OCI-LY1 (cell line): ENCODE measurements at regions not wholly inside any gene's neighbourhood (a gene's known extent, or its start where the extent isn't known, plus 50 kb on each side); places are given as distances from the start of the nearest gene placed in this dataset.

Source experiments
- H2AFZ ChIP-seq: fragments of 200-600 bp; sonication (generic), shearing (Covaris generic); 2 replicates; pipeline ENCODE4 v1.6.0; 2014; ENCODE audit warnings: antibody characterized with exemption, mild to moderate bottlenecking, low read length
- H3F3A ChIP-seq: fragments of 200-600 bp; sonication (generic), shearing (Covaris generic); 2 replicates; pipeline ENCODE4 v1.6.0; 2014; ENCODE audit warnings: mild to moderate bottlenecking, antibody characterized with exemption, low read length, moderate library complexity; ENCODE audit not compliant: insufficient read depth
- H3K27ac ChIP-seq: fragments of 200-600 bp; sonication (generic); 2 replicates; pipeline ENCODE4 v1.5.1; 2014; ENCODE audit warnings: low read length, mixed run types, mild to moderate bottlenecking, low read depth; ENCODE audit not compliant: poor library complexity, severe bottlenecking
- H3K27me3 ChIP-seq: fragments of 200-600 bp; sonication (generic); 2 replicates; pipeline ENCODE4 v1.6.0; 2014; ENCODE audit warnings: antibody characterized with exemption, mild to moderate bottlenecking, low read length, moderate library complexity; ENCODE audit not compliant: insufficient read depth
- H3K36me3 ChIP-seq: fragments of 200-600 bp; sonication (generic); 2 replicates; pipeline ENCODE4 v1.6.1; 2014; ENCODE audit warnings: mild to moderate bottlenecking, antibody characterized with exemption, low read length, moderate library complexity, mixed read lengths; ENCODE audit not compliant: insufficient read depth
- H3K4me1 ChIP-seq: fragments of 200-600 bp; sonication (generic); 2 replicates; pipeline ENCODE4 v1.5.1; 2014; ENCODE audit warnings: mild to moderate bottlenecking, low read length, moderate library complexity; ENCODE audit not compliant: insufficient read depth, severe bottlenecking
- H3K4me2 ChIP-seq: fragments of 200-600 bp; sonication (generic), shearing (Covaris generic); 2 replicates; pipeline ENCODE4 v1.6.1; 2014; ENCODE audit warnings: low read length
- H3K4me3 ChIP-seq: fragments of 200-600 bp; sonication (generic); 2 replicates; pipeline ENCODE4 v1.5.1; 2014; ENCODE audit warnings: low read length, low read depth, mild to moderate bottlenecking, mixed read lengths; ENCODE audit not compliant: poor library complexity, severe bottlenecking
- H3K79me2 ChIP-seq: fragments of 200-600 bp; shearing (Covaris generic); 2 replicates; pipeline ENCODE4 v1.6.1; 2016; ENCODE audit warnings: mixed run types, low read length, mixed read lengths; ENCODE audit not compliant: insufficient read depth
- H3K9ac ChIP-seq: fragments of 200-600 bp; sonication (generic), shearing (Covaris generic); 2 replicates; pipeline ENCODE4 v1.6.1; 2014; ENCODE audit warnings: mild to moderate bottlenecking, low read length, mixed read lengths
- H3K9me2 ChIP-seq: fragments of 200-600 bp; sonication (generic), shearing (Covaris generic); 2 replicates; pipeline ENCODE4 v1.6.1; 2014; ENCODE audit warnings: low read depth, mild to moderate bottlenecking, low read length, mixed read lengths
- H3K9me3 ChIP-seq: fragments of 200-600 bp; shearing (Covaris generic); 2 replicates; pipeline ENCODE4 v1.6.1; 2014; ENCODE audit warnings: low read length, mixed read lengths
- H4K20me1 ChIP-seq: fragments of 200-600 bp; sonication (generic), shearing (Covaris generic); 2 replicates; pipeline ENCODE4 v1.6.0; 2016; ENCODE audit warnings: mild to moderate bottlenecking, low read length; ENCODE audit not compliant: insufficient read depth
- CTCF ChIP-seq: fragments of 200-600 bp; sonication (generic), shearing (Covaris generic); IDR thresholded peaks from 2 replicates; pipeline ENCODE4 v1.5.1; 2017; ENCODE audit warnings: mild to moderate bottlenecking, antibody characterized with exemption, low read length, moderate library complexity, mixed read lengths
- EZH2 ChIP-seq: fragments of 200-600 bp; sonication (generic), shearing (Covaris generic); IDR thresholded peaks from 2 replicates; pipeline ENCODE4 v1.8.0; 2017; ENCODE audit warnings: borderline replicate concordance, mixed run types, mild to moderate bottlenecking, antibody characterized with exemption, low read length, moderate library complexity, mixed read lengths

- no peaks in the 10 kb centered on the region for H3K27me3 ChIP-seq
- no peaks in the 10 kb centered on the region for H3F3A ChIP-seq
- no peaks in the 10 kb centered on the region for H3K9me2 ChIP-seq
- H3K36me3 ChIP-seq = peaks cover 23% of the 10 kb centered on the region; the same call in 1 of the 2 replicates
- H3K9ac ChIP-seq = no peak overlapping the region
- no peak overlapping the region for H2AFZ ChIP-seq
- peak overlapping the region; percentile 54; the same call in 1 of the 2 replicates for H3K4me2 ChIP-seq
- no peaks in the 10 kb centered on the region for H4K20me1 ChIP-seq
- peak overlapping the region; percentile 2 for H3K27ac ChIP-seq
- H3K4me1 ChIP-seq = peaks cover 66% of the 10 kb centered on the region
- no peaks in the 10 kb centered on the region for H3K79me2 ChIP-seq
- H3K9me3 ChIP-seq = no peaks in the 10 kb centered on the region
- no peak overlapping the region for H3K4me3 ChIP-seq
- TF ChIP-seq CTCF (no peak), EZH2 (no peak)
Observed at GRCh38 chr14:106346534-106347290, 820.3 kb downstream of the TMEM121 start.

GRCh38 chr14:106347291-106347778 lies 821.0 kb downstream of the TMEM121 start:
- no peak overlapping the region for H2AFZ ChIP-seq
- H3F3A ChIP-seq = no peaks in the 10 kb centered on the region
- H3K9me2 ChIP-seq = no peaks in the 10 kb centered on the region
- no peaks in the 10 kb centered on the region for H3K9me3 ChIP-seq
- no peak overlapping the region; the same call in 1 of the 2 replicates for H3K9ac ChIP-seq
- no peaks in the 10 kb centered on the region for H3K27me3 ChIP-seq
- H3K79me2 ChIP-seq = no peaks in the 10 kb centered on the region
- peak overlapping the region; percentile 2 for H3K27ac ChIP-seq
- H3K4me2 ChIP-seq = peak overlapping the region; percentile 54; the same call in 1 of the 2 replicates
- H3K4me3 ChIP-seq = peak overlapping the region; percentile 56
- TF ChIP-seq CTCF = no peak; the same call in 1 of the 2 replicates
- no peak for TF ChIP-seq EZH2
- no peaks in the 10 kb centered on the region for H4K20me1 ChIP-seq
- H3K36me3 ChIP-seq = peaks cover 23% of the 10 kb centered on the region; the same call in 1 of the 2 replicates
- peaks cover 69% of the 10 kb centered on the region for H3K4me1 ChIP-seq

- H3K36me3 ChIP-seq = peaks cover 23% of the 10 kb centered on the region; the same call in 1 of the 2 replicates
- no peaks in the 10 kb centered on the region for H3K79me2 ChIP-seq
- H3K9me3 ChIP-seq = no peaks in the 10 kb centered on the region
- H4K20me1 ChIP-seq = no peaks in the 10 kb centered on the region
- no peaks in the 10 kb centered on the region for H3F3A ChIP-seq
- peak overlapping the region; percentile 20 for H3K27ac ChIP-seq
- H3K9me2 ChIP-seq = no peaks in the 10 kb centered on the region
- peaks cover 75% of the 10 kb centered on the region for H3K4me1 ChIP-seq
- no peak overlapping the region for H2AFZ ChIP-seq
- H3K4me2 ChIP-seq = peak overlapping the region; percentile 54
- H3K27me3 ChIP-seq = no peaks in the 10 kb centered on the region
- TF ChIP-seq EZH2 (no peak), CTCF (no peak)
- H3K4me3 ChIP-seq = peak overlapping the region; percentile 56
- H3K9ac ChIP-seq = peak overlapping the region; percentile 32; the same call in 1 of the 2 replicates
Observed at GRCh38 chr14:106347890-106348755, 821.7 kb downstream of the TMEM121 start.
